KG1 (cell line): ENCODE measurements at regions not wholly inside any gene's neighbourhood (a gene's known extent, or its start where the extent isn't known, plus 50 kb on each side); places are given as distances from the start of the nearest gene placed in this dataset.

Experiments used
- DNase-seq: peaks from one replicate; lab custom pipeline; 2025; lab: John Stamatoyannopoulos, UW

GRCh38 chr2:155404433-155405002 lies 706.0 kb downstream of the KCNJ3 start:
- DNase-seq, result no peak

GRCh38 chr2:155393406-155393805 lies 694.9 kb downstream of the KCNJ3 start:
- no peak for DNase-seq

- no peak for DNase-seq
Measured at GRCh38 chr2:155391613-155392130, 693.2 kb downstream of the KCNJ3 start.

- no peak for DNase-seq
Measured at GRCh38 chr2:155389224-155389623, 690.7 kb downstream of the KCNJ3 start.

GRCh38 chr2:155384555-155385123 lies 686.1 kb downstream of the KCNJ3 start:
- no peak for DNase-seq

GRCh38 chr2:155382776-155383175 lies 684.3 kb downstream of the KCNJ3 start:
- DNase-seq, result no peak

- no peak for DNase-seq
Measured at GRCh38 chr2:155381436-155381835, 682.9 kb downstream of the KCNJ3 start.

GRCh38 chr2:155379494-155379893 lies 681.0 kb downstream of the KCNJ3 start:
- DNase-seq, result no peak

- no peak for DNase-seq
Measured at GRCh38 chr2:155377931-155378444, 679.5 kb downstream of the KCNJ3 start.

- DNase-seq, result peak; percentile 9
Measured at GRCh38 chr2:155377266-155377680, 678.8 kb downstream of the KCNJ3 start.

GRCh38 chr2:155372969-155373368 lies 674.5 kb downstream of the KCNJ3 start:
- DNase-seq, result peak; percentile 7

GRCh38 chr2:155368934-155369333 lies 670.4 kb downstream of the KCNJ3 start:
- no peak for DNase-seq

- no peak for DNase-seq
Measured at GRCh38 chr2:155364766-155365165, 666.3 kb downstream of the KCNJ3 start.

GRCh38 chr2:155363349-155363888 lies 664.9 kb downstream of the KCNJ3 start:
- no peak for DNase-seq

GRCh38 chr2:155357172-155357571 lies 658.7 kb downstream of the KCNJ3 start:
- DNase-seq, result no peak

- DNase-seq, result no peak
Measured at GRCh38 chr2:155356250-155356649, 657.8 kb downstream of the KCNJ3 start.

GRCh38 chr2:155350783-155351580 lies 652.5 kb downstream of the KCNJ3 start:
- no peak for DNase-seq

GRCh38 chr2:155332016-155332415 lies 633.5 kb downstream of the KCNJ3 start:
- no peak for DNase-seq

GRCh38 chr2:155320236-155320635 lies 621.7 kb downstream of the KCNJ3 start:
- DNase-seq, result no peak

GRCh38 chr2:155318710-155319109 lies 620.2 kb downstream of the KCNJ3 start:
- no peak for DNase-seq

GRCh38 chr2:155315768-155316167 lies 617.3 kb downstream of the KCNJ3 start:
- DNase-seq, result no peak

GRCh38 chr2:155310589-155310988 lies 612.1 kb downstream of the KCNJ3 start:
- peak; percentile 21 for DNase-seq

GRCh38 chr2:155309483-155309882 lies 611.0 kb downstream of the KCNJ3 start:
- DNase-seq, result no peak
